GM21529 (cell line): ENCODE measurements at regions not wholly inside any gene's neighbourhood (a gene's known extent, or its start where the extent isn't known, plus 50 kb on each side); places are given as distances from the start of the nearest gene placed in this dataset.

Experiments
- ATAC-seq: cut with Tn5 transposase; IDR thresholded peaks from one replicate; pipeline ENCODE4 v1.9.1; 2021; ENCODE audit not compliant: unreplicated experiment

- ATAC-seq: no peak
Measured at GRCh38 chr10:107415446-107415845, 250.9 kb upstream of the SORCS1 start.

- no peak for ATAC-seq
Measured at GRCh38 chr10:107413971-107414370, 249.5 kb upstream of the SORCS1 start.

- ATAC-seq: no peak
Measured at GRCh38 chr10:107409522-107409921, 245.0 kb upstream of the SORCS1 start.

- no peak for ATAC-seq
Measured at GRCh38 chr10:107398115-107398514, 233.6 kb upstream of the SORCS1 start.

- no peak for ATAC-seq
Measured at GRCh38 chr10:107391901-107392300, 227.4 kb upstream of the SORCS1 start.

- no peak for ATAC-seq
Measured at GRCh38 chr10:107390563-107390962, 226.1 kb upstream of the SORCS1 start.

- no peak for ATAC-seq
Measured at GRCh38 chr10:107383357-107383756, 218.9 kb upstream of the SORCS1 start.

GRCh38 chr10:107379601-107380000 lies 215.1 kb upstream of the SORCS1 start:
- ATAC-seq: no peak

GRCh38 chr10:107371801-107372200 lies 207.3 kb upstream of the SORCS1 start:
- ATAC-seq: no peak

- ATAC-seq: no peak
Measured at GRCh38 chr10:107364872-107365271, 200.4 kb upstream of the SORCS1 start.

- no peak for ATAC-seq
Measured at GRCh38 chr10:107362306-107362705, 197.8 kb upstream of the SORCS1 start.

- no peak for ATAC-seq
Measured at GRCh38 chr10:107357033-107357432, 192.5 kb upstream of the SORCS1 start.

GRCh38 chr10:107356396-107356795 lies 191.9 kb upstream of the SORCS1 start:
- ATAC-seq: no peak

GRCh38 chr10:107342711-107343110 lies 178.2 kb upstream of the SORCS1 start:
- no peak for ATAC-seq

GRCh38 chr10:107341281-107341680 lies 176.8 kb upstream of the SORCS1 start:
- ATAC-seq: no peak

GRCh38 chr10:107340326-107340725 lies 175.8 kb upstream of the SORCS1 start:
- no peak for ATAC-seq

GRCh38 chr10:107336061-107336460 lies 171.6 kb upstream of the SORCS1 start:
- ATAC-seq: no peak

- ATAC-seq: no peak
Measured at GRCh38 chr10:107317592-107317991, 153.1 kb upstream of the SORCS1 start.

GRCh38 chr10:107303203-107303602 lies 138.7 kb upstream of the SORCS1 start:
- no peak for ATAC-seq

- ATAC-seq: no peak
Measured at GRCh38 chr10:107299606-107300005, 135.1 kb upstream of the SORCS1 start.

GRCh38 chr10:107284187-107284586 lies 119.7 kb upstream of the SORCS1 start:
- no peak for ATAC-seq

- no peak for ATAC-seq
Measured at GRCh38 chr10:107280293-107280692, 115.8 kb upstream of the SORCS1 start.

GRCh38 chr10:107277591-107277990 lies 113.1 kb upstream of the SORCS1 start:
- ATAC-seq: no peak

GRCh38 chr10:107275806-107276205 lies 111.3 kb upstream of the SORCS1 start:
- ATAC-seq: no peak
